Keratinocyte (primary cell): ENCODE measurements at regions not wholly inside any gene's neighbourhood (a gene's known extent, or its start where the extent isn't known, plus 50 kb on each side); places are given as distances from the start of the nearest gene placed in this dataset.

Source experiments
- DNase-seq: peaks from one replicate; pipeline ENCODE4 v3.0.0-alpha.2; 2011; ENCODE audit warnings: low read depth, missing footprints, low spot score
- FAIRE-seq: peaks from 2 replicates; lab custom pipeline; 2011; peaks lifted over from hg19 to GRCh38; lab: Jason Lieb, UNC
- H2AFZ ChIP-seq: 2 replicates; pipeline ENCODE4 v1.6.0; 2012; ENCODE audit warnings: low read length, control low read depth, inconsistent platforms; ENCODE audit not compliant: control insufficient read depth
- H3K27ac ChIP-seq: 2 replicates; pipeline ENCODE4 v1.5.1; 2011; ENCODE audit warnings: low read length; ENCODE audit not compliant: control insufficient read depth, insufficient read depth
- H3K27me3 ChIP-seq: 3 replicates; pipeline ENCODE4 v1.6.0; 2011; ENCODE audit warnings: low read length; ENCODE audit not compliant: control insufficient read depth, insufficient read depth; ENCODE audit errors: extremely low read depth
- H3K36me3 ChIP-seq, 2 experiments: 2 replicates in 1 of 2; 3 replicates in 1 of 2; pipeline ENCODE4 v1.5.1; 2011; ENCODE audit warnings: low read length in 2 of 2, mild to moderate bottlenecking in 1 of 2; ENCODE audit not compliant: control insufficient read depth in 2 of 2, insufficient read depth in 2 of 2; ENCODE audit errors: extremely low read depth in 1 of 2
- H3K4me1 ChIP-seq: 3 replicates; pipeline ENCODE4 v1.5.1; 2011; ENCODE audit warnings: low read length; ENCODE audit not compliant: control insufficient read depth, insufficient read depth; ENCODE audit errors: extremely low read depth
- H3K4me2 ChIP-seq: 3 replicates; pipeline ENCODE4 v1.6.0; 2011; ENCODE audit warnings: low read depth, low read length; ENCODE audit not compliant: control insufficient read depth, insufficient read depth; ENCODE audit errors: extremely low read depth
- H3K4me3 ChIP-seq, 3 experiments: fragments of 200-600 bp in 1 of 3; sonication (generic) in 1 of 3; 2 replicates in 2 of 3; 3 replicates in 1 of 3; pipeline ENCODE4 v1.5.1; 2011 to 2016; ENCODE audit warnings: low read length in 3 of 3, mild to moderate bottlenecking in 3 of 3, control low read depth in 2 of 3, inconsistent platforms in 1 of 3, low read depth in 1 of 3, mixed read lengths in 1 of 3, mixed run types in 1 of 3, moderate library complexity in 1 of 3; ENCODE audit not compliant: control insufficient read depth in 2 of 3, insufficient read depth in 2 of 3; ENCODE audit errors: extremely low read depth in 1 of 3
- H3K79me2 ChIP-seq: 2 replicates; pipeline ENCODE4 v1.6.0; 2012; ENCODE audit warnings: low read length; ENCODE audit not compliant: control insufficient read depth, insufficient read depth
- H3K9ac ChIP-seq: 3 replicates; pipeline ENCODE4 v1.6.0; 2011; ENCODE audit warnings: low read length; ENCODE audit not compliant: control insufficient read depth, insufficient read depth; ENCODE audit errors: extremely low read depth
- H3K9me1 ChIP-seq: 3 replicates; pipeline ENCODE4 v1.6.0; 2011; ENCODE audit warnings: low read length; ENCODE audit not compliant: control insufficient read depth, insufficient read depth; ENCODE audit errors: extremely low read depth
- H3K9me3 ChIP-seq: 2 replicates; pipeline ENCODE4 v1.5.1; 2012; ENCODE audit warnings: low read depth, low read length; ENCODE audit not compliant: control insufficient read depth
- H4K20me1 ChIP-seq: 3 replicates; pipeline ENCODE4 v1.6.0; 2011; ENCODE audit warnings: low read length; ENCODE audit not compliant: control insufficient read depth, insufficient read depth; ENCODE audit errors: extremely low read depth
- CTCF ChIP-seq, 3 experiments: IDR thresholded peaks in 1 of 3; conservative IDR thresholded peaks in 1 of 3; optimal IDR thresholded peaks in 1 of 3; 2 replicates in 2 of 3; 3 replicates in 1 of 3; pipeline versions ENCODE3 to v1.5.1; 2011; ENCODE audit warnings: low read length in 3 of 3, mild to moderate bottlenecking in 3 of 3, moderate library complexity in 2 of 3, control low read depth in 1 of 3, inconsistent platforms in 1 of 3; ENCODE audit not compliant: insufficient read depth in 2 of 3; ENCODE audit errors: extremely low read depth in 1 of 3
- EZH2 ChIP-seq: IDR thresholded peaks from one replicate; pipeline ENCODE4 v1.6.1; 2012; ENCODE audit warnings: inconsistent platforms, mild to moderate bottlenecking, low read length, moderate library complexity
- dilution Hi-C: fragments of 300-500 bp; cut with MboI; formaldehyde crosslinking; loops from one replicate; pipeline ENCODE4 v1.7.0; 2020; ENCODE audit warnings: low sequenced_read_pairs; ENCODE audit not compliant: extremely low pct_ligation_motif_present

GRCh38 chr11:116636341-116636929 is 136.4 kb downstream of the BUD13 start:
- DNase-seq: no peak

GRCh38 chr11:116631201-116631600 is 141.6 kb downstream of the BUD13 start:
- Histone ChIP-seq H2AFZ (no peak overlapping the region), H3K27ac (no peak overlapping the region), H3K79me2 (no peaks in the 10 kb centered on the region), H3K9me3 (no peaks in the 10 kb centered on the region), H3K36me3 (no peaks in the 10 kb centered on the region), H3K9ac (no peak overlapping the region), H4K20me1 (no peaks in the 10 kb centered on the region), H3K4me2 (no peak overlapping the region), H3K27me3 (no peaks in the 10 kb centered on the region), H3K4me3 (no peak overlapping the region), H3K9me1 (no peaks in the 10 kb centered on the region), H3K4me1 (no peaks in the 10 kb centered on the region)
- dilution Hi-C loops: no loop called here
- TF ChIP-seq EZH2 (no peak), CTCF (optimal IDR thresholded peaks at IDR 0.05 in 1 of 3, IDR thresholded peaks at IDR 0.05 in 1 of 3, conservative IDR thresholded peaks at IDR 0.05 in 1 of 3; ENCODE audit: extremely low read depth in 1 of 3, insufficient read depth in 2 of 3, low read length in 3 of 3) (no peak)
- no peak for FAIRE-seq
- no peak for DNase-seq

More at GRCh38 chr11:116636341-116636929, 136.4 kb downstream of the BUD13 start:
- Histone ChIP-seq H3K36me3 (no peaks in the 10 kb centered on the region), H3K9me3 (no peaks in the 10 kb centered on the region), H3K4me1 (no peaks in the 10 kb centered on the region), H3K4me2 (no peak overlapping the region), H3K27ac (no peak overlapping the region), H3K4me3 (no peak overlapping the region), H3K27me3 (no peaks in the 10 kb centered on the region), H3K9me1 (no peaks in the 10 kb centered on the region), H3K79me2 (no peaks in the 10 kb centered on the region), H2AFZ (no peak overlapping the region), H4K20me1 (no peaks in the 10 kb centered on the region), H3K9ac (no peak overlapping the region)
- dilution Hi-C loops: no loop called here
- TF ChIP-seq CTCF (optimal IDR thresholded peaks at IDR 0.05 in 1 of 3, IDR thresholded peaks at IDR 0.05 in 1 of 3, conservative IDR thresholded peaks at IDR 0.05 in 1 of 3; ENCODE audit: extremely low read depth in 1 of 3, insufficient read depth in 2 of 3, low read length in 3 of 3): no peak
- TF ChIP-seq EZH2: no peak
- no peak for FAIRE-seq
